NCI-H1417 (cell line): ENCODE measurements at regions not wholly inside any gene's neighbourhood (a gene's known extent, or its start where the extent isn't known, plus 50 kb on each side); places are given as distances from the start of the nearest gene placed in this dataset.

Experiments used
- DNase-seq, 3 experiments: peaks; one replicate each; lab custom pipeline; 2025; lab: John Stamatoyannopoulos, UW

DNA sequence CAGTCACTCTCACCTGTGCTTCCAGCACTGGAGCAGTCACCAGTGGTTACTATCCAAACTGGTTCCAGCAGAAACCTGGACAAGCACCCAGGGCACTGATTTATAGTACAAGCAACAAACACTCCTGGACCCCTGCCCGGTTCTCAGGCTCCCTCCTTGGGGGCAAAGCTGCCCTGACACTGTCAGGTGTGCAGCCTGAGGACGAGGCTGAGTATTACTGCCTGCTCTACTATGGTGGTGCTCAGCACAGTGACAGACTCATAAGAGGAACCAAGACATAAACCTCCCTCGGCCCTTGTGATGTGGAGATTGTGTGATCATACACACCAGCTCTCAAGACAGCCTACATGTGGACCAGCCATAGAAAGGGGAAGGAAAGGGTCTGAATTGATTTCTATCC is 113.3 kb downstream of the ZNF280B start:
- DNase-seq = peak in 1 of 3 experiments; percentile 42

- no peak for DNase-seq
These were observed 111.7 kb downstream of the ZNF280B start for GRCh38 chr22:22396741-22397291.

DNA sequence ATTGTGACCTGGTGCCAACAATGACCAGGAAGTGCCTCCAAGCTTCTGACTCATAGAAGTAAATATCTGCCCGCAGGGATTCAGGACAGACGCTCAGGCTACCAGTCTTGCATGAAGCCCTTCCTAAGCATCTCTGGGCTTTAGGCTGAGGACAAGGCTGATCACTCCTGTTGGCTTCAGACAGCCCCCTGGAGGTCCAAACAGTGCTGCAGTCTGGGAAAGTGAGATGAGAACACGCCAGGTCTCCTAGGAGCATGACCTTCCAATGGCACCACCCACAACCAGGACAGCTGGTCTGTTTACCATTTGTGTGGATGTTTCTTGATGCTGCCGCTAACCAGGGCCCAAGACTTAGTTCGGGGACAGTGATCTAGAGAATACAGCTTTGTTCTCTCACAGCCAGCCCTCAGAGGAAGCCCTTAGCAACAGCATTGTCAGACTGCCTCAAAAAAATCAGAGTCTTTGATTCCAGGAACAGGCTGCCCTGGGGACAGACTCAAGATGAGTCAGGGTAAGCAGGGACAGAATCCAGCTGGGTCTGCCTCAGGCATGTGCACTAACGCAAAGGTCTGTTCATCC is 111.2 kb downstream of the ZNF280B start:
- DNase-seq = peak in 1 of 3 experiments; percentile 35

- no peak for DNase-seq
These were observed 110.5 kb downstream of the ZNF280B start for GRCh38 chr22:22397875-22398524.

DNA sequence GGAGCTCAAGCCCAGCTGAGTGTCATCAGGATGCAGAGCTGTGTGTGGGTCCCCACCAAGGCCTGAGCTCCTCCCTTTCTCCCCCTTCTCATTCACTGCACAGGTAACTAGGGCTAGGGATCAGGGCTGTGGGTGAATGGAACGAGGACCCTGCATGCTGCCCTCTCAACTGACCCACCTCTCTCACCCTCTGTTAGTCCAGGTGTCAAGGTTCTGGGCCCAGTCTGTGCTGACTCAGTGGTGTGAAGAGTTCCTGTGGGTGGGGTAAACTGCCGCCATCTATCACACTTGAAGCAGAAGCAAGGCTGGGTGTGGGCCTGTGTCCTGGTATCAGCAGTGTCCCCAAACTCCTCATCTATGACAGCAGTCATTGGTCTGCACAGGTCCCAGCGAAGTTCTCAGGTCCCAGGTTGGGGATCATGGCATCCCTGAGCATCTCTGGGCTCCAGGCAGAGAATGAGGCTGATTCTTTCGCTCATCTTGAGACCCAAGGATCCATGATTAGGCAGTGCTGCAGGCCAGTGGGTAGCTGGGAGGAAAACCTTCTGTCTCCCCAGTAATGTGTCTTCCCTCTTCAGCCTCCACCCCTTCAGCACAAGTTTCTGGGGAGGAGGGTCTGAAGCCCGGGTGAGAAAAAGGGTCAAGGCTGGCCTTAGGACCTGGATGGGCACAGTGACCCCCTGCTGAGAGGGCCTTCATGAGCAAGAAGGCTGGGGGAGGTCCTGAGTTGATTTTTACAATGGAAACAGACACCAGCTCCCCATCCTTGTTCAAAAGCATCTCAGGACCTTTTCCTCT is 109.8 kb downstream of the ZNF280B start:
- DNase-seq = no peak

DNA sequence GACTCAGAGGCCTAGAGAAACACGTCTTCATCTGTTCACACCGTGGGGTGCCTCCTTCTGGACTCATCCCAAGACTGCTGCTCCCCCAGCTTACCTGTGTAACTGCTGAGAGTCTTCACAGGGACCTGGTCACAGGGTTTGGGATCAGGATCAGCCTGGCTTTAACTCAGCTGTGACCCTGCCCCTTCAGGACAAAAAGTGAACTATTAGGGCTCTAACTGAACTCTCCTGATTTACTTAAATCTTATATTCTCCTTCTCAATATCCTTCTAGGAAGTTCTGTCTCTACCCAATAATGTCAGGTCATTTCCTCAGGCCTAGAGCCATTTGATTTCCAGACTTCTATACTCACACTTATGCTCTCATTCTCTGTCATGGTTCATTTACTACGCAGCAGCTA is 108.4 kb downstream of the ZNF280B start:
- no peak for DNase-seq

- no peak for DNase-seq
These were observed 107.6 kb downstream of the ZNF280B start for GRCh38 chr22:22400964-22401363.

DNA sequence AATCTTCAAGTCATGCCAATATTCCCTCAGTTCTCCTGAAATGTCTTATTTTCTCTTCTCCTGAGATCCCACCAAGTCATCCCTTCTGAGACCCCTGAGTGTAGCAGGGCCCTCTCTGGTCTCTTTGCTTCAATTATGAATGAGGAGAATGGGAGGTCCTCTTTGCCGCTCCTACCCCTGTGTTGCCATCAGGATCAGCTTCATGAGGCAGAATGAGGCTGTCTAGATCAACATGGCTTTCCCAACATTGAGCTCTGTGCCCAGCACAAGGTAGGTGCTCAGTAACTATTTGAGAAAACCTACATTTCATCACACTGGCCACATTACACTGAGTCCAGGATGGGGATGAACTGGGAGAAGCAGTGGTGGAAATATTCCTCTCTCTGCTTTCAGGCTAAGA is 107.2 kb downstream of the ZNF280B start:
- DNase-seq = no peak

DNA sequence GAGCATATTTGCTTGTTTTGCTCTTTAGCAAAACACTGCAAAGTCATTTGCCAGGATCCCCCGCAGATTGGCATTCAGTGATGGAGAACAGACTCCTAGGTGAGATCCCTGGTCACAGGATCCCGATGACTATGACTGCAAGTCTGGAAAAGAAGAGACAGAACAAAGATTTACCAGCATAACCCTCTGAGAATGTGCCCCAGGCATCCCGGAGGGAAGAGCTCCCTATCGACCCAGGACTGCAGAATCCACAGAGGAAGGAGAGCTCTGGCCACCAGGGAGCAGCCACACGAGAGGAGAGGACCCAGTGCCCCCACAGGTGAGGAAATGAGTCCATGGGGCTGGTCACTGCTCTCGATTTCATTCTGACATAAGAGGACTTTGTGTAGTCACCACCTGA is 105.2 kb downstream of the ZNF280B start:
- no peak for DNase-seq

- no peak for DNase-seq
These were observed 104.8 kb downstream of the ZNF280B start for GRCh38 chr22:22403771-22404170.

GRCh38 chr22:22404598-22405284 is 103.8 kb downstream of the ZNF280B start:
- no peak for DNase-seq

GRCh38 chr22:22406445-22407027 is 102.0 kb downstream of the ZNF280B start:
- DNase-seq = no peak

- no peak for DNase-seq
These were observed 101.5 kb downstream of the ZNF280B start for GRCh38 chr22:22407061-22407460.

GRCh38 chr22:22408269-22408668 is 100.3 kb downstream of the ZNF280B start:
- DNase-seq = no peak

DNA sequence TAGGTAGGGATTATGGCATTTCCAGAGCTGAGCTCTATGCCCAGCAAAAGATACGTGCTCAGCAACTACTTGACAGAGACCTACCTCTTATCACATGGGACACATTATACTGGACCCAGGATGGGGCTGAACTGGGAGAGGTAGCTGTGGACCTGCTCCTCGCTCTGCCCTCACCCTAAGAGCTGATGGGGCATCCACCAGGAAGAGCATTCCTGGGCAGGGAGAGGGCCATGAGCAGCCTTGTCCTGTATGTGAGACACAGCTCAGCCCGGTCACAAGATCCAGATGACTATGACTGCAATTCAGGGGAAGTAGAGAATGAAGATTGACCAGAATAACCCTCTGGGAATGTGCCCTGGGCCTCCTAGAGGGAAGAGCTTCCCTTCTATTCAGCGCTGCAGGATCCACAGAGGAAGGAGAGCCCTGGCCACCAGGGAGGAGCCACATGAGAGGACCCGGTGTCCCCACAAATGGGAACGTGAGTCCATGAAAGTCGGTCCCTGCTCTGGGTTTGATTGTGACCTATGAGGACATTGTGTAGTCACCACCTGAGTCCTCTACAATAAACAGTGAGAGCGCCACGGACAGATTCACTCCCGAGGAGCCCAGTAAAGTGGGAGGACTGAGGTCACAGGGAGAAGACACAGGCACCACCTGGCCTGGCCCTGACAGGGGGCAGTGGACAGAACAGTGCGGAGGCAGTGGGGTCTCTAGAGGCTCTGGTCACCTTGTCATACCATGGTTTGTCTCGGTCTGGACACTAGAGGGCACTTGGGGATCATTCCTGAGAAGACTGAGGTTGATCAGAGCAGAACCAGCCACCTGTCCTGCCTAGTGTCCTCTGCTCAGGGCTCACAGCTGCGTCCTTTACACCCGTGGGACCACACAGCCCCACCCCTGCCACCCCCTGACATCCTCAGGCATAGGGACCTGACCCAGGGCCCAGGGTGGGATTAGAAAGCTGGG is 99.5 kb downstream of the ZNF280B start:
- DNase-seq = peak in 2 of 3 experiments; percentile 31 to 67

DNA sequence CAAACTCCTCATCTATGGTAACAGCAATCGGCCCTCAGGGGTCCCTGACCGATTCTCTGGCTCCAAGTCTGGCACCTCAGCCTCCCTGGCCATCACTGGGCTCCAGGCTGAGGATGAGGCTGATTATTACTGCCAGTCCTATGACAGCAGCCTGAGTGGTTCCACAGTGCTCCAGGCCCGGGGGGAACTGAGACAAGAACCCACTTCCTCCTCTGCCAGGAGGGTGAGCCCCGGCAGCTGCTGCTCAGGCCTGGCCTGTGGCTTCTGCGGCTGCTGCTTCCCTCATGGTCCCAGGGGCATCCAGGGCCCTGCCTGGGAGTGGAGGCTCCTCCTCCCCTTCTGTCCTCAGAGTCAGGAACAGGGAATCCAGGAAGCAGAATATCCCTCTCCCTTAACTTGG is 98.4 kb downstream of the ZNF280B start:
- peak in 1 of 3 experiments; percentile 13 for DNase-seq

GRCh38 chr22:22410677-22411076 is 97.9 kb downstream of the ZNF280B start:
- DNase-seq = no peak

DNA sequence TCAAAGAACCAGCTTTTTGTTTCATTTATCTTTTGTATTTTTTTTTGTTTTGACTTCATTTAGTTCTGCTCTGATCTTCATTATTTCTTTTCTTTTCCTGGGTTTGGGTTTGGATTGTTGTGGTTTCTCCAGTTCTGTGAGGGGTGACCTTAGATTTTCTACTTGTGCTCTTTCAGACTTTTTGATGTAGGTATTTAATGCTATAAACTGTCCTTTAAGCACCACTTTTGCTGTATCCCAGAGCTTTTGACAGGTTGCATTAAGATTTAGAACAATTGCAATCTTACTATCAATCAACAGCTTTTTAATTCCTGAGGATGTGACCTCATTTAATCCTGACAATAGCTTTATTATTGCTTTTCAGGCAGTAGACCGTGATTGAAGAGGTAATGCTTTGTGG is 94.3 kb downstream of the ZNF280B start:
- DNase-seq = peak in 1 of 3 experiments; percentile 4

DNA sequence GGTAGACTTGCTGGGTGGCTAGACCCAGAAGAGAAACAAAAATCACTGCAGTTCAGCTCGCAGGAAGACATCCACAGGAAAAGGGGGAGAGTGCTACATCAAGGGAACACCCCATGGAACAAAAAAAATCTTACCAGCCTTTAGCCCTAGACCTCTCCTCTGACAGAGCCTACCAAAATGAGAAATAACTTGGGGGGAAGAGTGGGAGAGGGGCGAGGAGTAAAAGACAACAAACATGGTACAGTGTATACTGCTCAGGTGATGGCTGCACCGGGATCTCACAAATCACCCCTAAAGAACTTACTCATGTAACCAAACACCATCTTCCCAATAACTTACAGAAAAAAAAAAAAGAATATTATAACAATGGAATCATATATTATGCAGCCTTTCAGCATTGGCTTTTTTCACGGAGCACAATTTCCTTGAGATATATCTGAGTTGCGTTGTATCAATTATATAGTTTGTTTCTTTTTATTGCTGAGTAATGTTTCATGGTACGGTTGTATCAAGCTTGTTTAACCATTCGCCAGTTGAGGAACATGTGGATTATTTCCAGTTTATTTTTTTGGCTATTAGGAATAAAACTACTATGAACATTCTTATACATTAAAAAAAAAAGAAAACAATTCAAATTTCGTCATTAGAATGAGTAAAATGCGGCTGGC is 90.9 kb downstream of the ZNF280B start:
- no peak for DNase-seq

DNA sequence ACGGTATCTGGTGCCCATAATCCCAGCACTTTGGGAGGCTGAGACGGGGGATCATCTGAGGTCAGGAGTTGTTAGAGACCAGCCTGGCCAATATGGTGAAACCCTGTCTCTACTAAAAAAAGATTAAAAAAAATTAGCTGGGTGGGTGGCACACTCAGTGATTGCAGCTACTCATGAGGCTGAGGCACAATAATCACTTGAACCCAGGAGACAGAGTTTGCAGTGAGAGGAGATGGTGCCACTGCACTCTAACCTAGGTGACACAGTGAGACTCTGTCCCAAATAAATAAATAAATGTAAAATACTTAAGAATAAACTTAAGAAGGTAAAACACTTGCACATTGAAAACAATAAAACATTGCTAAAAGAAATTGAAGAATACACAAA is 90.4 kb downstream of the ZNF280B start:
- DNase-seq = no peak
